ENCODE measurements at regions not wholly inside any gene's neighbourhood (a gene's known extent, or its start where the extent isn't known, plus 50 kb on each side); places are given as distances from the start of the nearest gene placed in this dataset.

DNA sequence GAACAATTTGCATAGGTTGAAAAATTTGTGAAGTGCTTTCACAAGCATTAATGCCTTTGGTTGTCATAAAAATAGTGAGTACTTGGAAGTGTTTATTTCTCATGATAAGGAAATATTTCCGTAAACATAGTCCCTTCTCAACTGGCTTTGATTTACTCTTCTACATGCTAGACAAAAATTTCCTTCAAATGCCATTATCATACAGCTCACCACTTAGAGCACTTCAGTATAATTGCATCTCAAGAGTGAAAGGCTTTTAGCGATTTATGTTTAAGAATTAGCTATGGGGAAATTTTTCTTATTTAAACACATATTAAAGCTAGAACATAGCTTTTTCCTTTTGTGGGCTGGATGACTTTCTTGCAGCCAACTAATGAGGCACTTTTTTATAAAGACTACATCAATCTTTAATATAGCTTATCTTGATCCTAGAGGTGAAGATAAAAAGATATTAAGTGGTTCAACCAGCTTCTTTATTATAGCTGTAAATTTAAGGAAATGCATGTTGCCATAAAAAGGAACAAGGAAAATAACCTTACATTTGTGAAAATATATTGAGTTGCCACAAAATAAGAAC is 656.8 kb downstream of the SLITRK6 start:
- TF ChIP-seq POLR2A (IDR thresholded peaks at IDR 0.05; ENCODE audit: low read depth, low read length) = no peak
- TF ChIP-seq TAF1 (IDR thresholded peaks at IDR 0.05; ENCODE audit: borderline replicate concordance, low read depth, low read length) = no peak
